Trophoblast cell (in vitro differentiated cells and primary cell): ENCODE measurements at regions not wholly inside any gene's neighbourhood (a gene's known extent, or its start where the extent isn't known, plus 50 kb on each side); places are given as distances from the start of the nearest gene placed in this dataset.

ENCODE experiments used
- DNase-seq, 2 donors: peaks; one replicate each; pipeline ENCODE4 v3.0.0-alpha.2; 2016
- H2AFZ ChIP-seq: 2 replicates; pipeline ENCODE4 v1.6.1; 2013; ENCODE audit warnings: low read length, moderate library complexity, mild to moderate bottlenecking; ENCODE audit not compliant: insufficient read depth, poor library complexity
- H2AK5ac ChIP-seq: 2 replicates; pipeline ENCODE4 v1.6.1; 2013; ENCODE audit warnings: mild to moderate bottlenecking, low read length
- H2BK120ac ChIP-seq: 2 replicates; pipeline ENCODE4 v1.6.1; 2013; ENCODE audit warnings: low read length, mild to moderate bottlenecking, moderate library complexity; ENCODE audit not compliant: insufficient read depth, poor library complexity
- H2BK12ac ChIP-seq: 2 replicates; pipeline ENCODE4 v1.6.1; 2013; ENCODE audit warnings: mild to moderate bottlenecking, low read length, moderate library complexity
- H2BK5ac ChIP-seq: 2 replicates; pipeline ENCODE4 v1.6.1; 2013; ENCODE audit warnings: low read length, low read depth, moderate library complexity, mild to moderate bottlenecking; ENCODE audit not compliant: poor library complexity
- H3K14ac ChIP-seq: 2 replicates; pipeline ENCODE4 v1.6.1; 2013; ENCODE audit warnings: mild to moderate bottlenecking, low read length
- H3K18ac ChIP-seq: 2 replicates; pipeline ENCODE4 v1.6.1; 2013; ENCODE audit warnings: mild to moderate bottlenecking, low read length
- H3K23ac ChIP-seq: 2 replicates; pipeline ENCODE4 v1.6.1; 2013; ENCODE audit warnings: low read length
- H3K27ac ChIP-seq: 2 replicates; pipeline ENCODE4 v1.5.1; 2013; ENCODE audit warnings: low read depth, mild to moderate bottlenecking, inconsistent platforms, low read length, moderate library complexity
- H3K27me3 ChIP-seq: 2 replicates; pipeline ENCODE4 v1.6.1; 2013; ENCODE audit warnings: inconsistent platforms, mild to moderate bottlenecking, low read length, moderate library complexity; ENCODE audit not compliant: insufficient read depth
- H3K36me3 ChIP-seq, 2 experiments: 1 replicate in 1 of 2; 2 replicates in 1 of 2; pipeline ENCODE4 v1.6.1; 2013; ENCODE audit warnings: low read length in 2 of 2, mild to moderate bottlenecking in 2 of 2, moderate library complexity in 1 of 2; ENCODE audit not compliant: insufficient read depth in 2 of 2, control insufficient read depth in 1 of 2
- H3K4ac ChIP-seq: 2 replicates; pipeline ENCODE4 v1.6.1; 2013; ENCODE audit warnings: low read depth, mild to moderate bottlenecking, low read length, moderate library complexity
- H3K4me1 ChIP-seq, 2 experiments: 1 replicate in 1 of 2; 2 replicates in 1 of 2; pipeline ENCODE4 v1.6.1; 2013; ENCODE audit warnings: low read length in 2 of 2, mild to moderate bottlenecking in 2 of 2, moderate library complexity in 1 of 2; ENCODE audit not compliant: insufficient read depth in 2 of 2, control insufficient read depth in 1 of 2
- H3K4me2 ChIP-seq: 2 replicates; pipeline ENCODE4 v1.6.1; 2013; ENCODE audit warnings: inconsistent platforms, mild to moderate bottlenecking, low read length, moderate library complexity
- H3K4me3 ChIP-seq: 2 replicates; pipeline ENCODE4 v1.5.1; 2013; ENCODE audit warnings: mild to moderate bottlenecking, low read depth, low read length, inconsistent platforms
- H3K79me1 ChIP-seq: one replicate; pipeline ENCODE4 v1.6.1; 2013; ENCODE audit warnings: low read length
- H3K79me2 ChIP-seq: 2 replicates; pipeline ENCODE4 v1.6.1; 2013; ENCODE audit warnings: low read length, mild to moderate bottlenecking; ENCODE audit not compliant: control insufficient read depth, insufficient read depth, poor library complexity
- H3K9ac ChIP-seq: 2 replicates; pipeline ENCODE4 v1.6.1; 2013; ENCODE audit warnings: mild to moderate bottlenecking, low read length
- H3K9me3 ChIP-seq: 2 replicates; pipeline ENCODE4 v1.6.1; 2013; ENCODE audit warnings: low read depth, mild to moderate bottlenecking, control low read depth, inconsistent platforms, low read length; ENCODE audit not compliant: insufficient read depth
- H4K12ac ChIP-seq: 2 replicates; pipeline ENCODE4 v1.6.1; 2013; ENCODE audit warnings: low read depth, mild to moderate bottlenecking, low read length, moderate library complexity
- H4K8ac ChIP-seq: 2 replicates; pipeline ENCODE4 v1.6.1; 2013; ENCODE audit warnings: low read depth, mild to moderate bottlenecking, low read length, moderate library complexity
- H4K91ac ChIP-seq: one replicate; pipeline ENCODE4 v1.6.1; 2013; ENCODE audit warnings: low read depth, mild to moderate bottlenecking, low read length, moderate library complexity
- WGBS: extraction: QIAGEN DNeasy Blood & Tissue Kit; methylation state at CpG from one replicate; pipeline ENCODE4 v1.1.7; 2013; ENCODE audit warnings: missing lambda C conversion rate; ENCODE audit not compliant: insufficient read length, insufficient coverage; ENCODE audit errors: extremely low coverage; 5-methylcytosine and 5-hydroxymethylcytosine counted together

- H2AK5ac ChIP-seq: no peak overlapping the region
- H3K79me2 ChIP-seq: no peaks in the 10 kb centered on the region
- H3K18ac ChIP-seq: no peak overlapping the region
- no peak overlapping the region for H3K14ac ChIP-seq
- no peaks in the 10 kb centered on the region for H3K79me1 ChIP-seq
- no peaks in the 10 kb centered on the region for H3K36me3 ChIP-seq
- H4K12ac ChIP-seq: no peak overlapping the region
- H3K9me3 ChIP-seq: no peaks in the 10 kb centered on the region
- no peak overlapping the region for H3K9ac ChIP-seq
- no peak overlapping the region for H3K4me2 ChIP-seq
- DNase-seq: no peak
- H4K8ac ChIP-seq: no peak overlapping the region
- no peaks in the 10 kb centered on the region for H3K4me1 ChIP-seq
- H3K27me3 ChIP-seq: no peaks in the 10 kb centered on the region
- H2AFZ ChIP-seq: no peak overlapping the region
- no peak overlapping the region for H2BK120ac ChIP-seq
- no peak overlapping the region for H3K23ac ChIP-seq
- no peak overlapping the region for H3K4ac ChIP-seq
- no peak overlapping the region for H2BK5ac ChIP-seq
- no peak overlapping the region for H4K91ac ChIP-seq
- H3K27ac ChIP-seq: no peak overlapping the region
- WGBS: no CpG with 5 or more reads among the region's 11 CpGs
- no peak overlapping the region for H2BK12ac ChIP-seq
- H3K4me3 ChIP-seq: no peak overlapping the region
Observed at GRCh38 chr2:139746901-139747300, 966.7 kb upstream of the NXPH2 start.

- Histone ChIP-seq H3K79me2 (no peaks in the 10 kb centered on the region), H2BK12ac (no peak overlapping the region), H3K4me1 (no peaks in the 10 kb centered on the region), H4K8ac (no peak overlapping the region), H3K27me3 (no peaks in the 10 kb centered on the region), H4K91ac (no peak overlapping the region), H2BK120ac (no peak overlapping the region), H2AK5ac (no peak overlapping the region), H3K79me1 (no peaks in the 10 kb centered on the region), H3K18ac (no peak overlapping the region), H3K14ac (no peak overlapping the region), H3K36me3 (no peaks in the 10 kb centered on the region), H3K9ac (no peak overlapping the region), H3K23ac (no peak overlapping the region), H3K4ac (no peak overlapping the region), H4K12ac (no peak overlapping the region), H3K9me3 (no peaks in the 10 kb centered on the region), H2AFZ (no peak overlapping the region), H3K4me3 (no peak overlapping the region), H3K27ac (no peak overlapping the region), H3K4me2 (no peak overlapping the region), H2BK5ac (no peak overlapping the region)
- WGBS: no CpG with 5 or more reads among the region's 4 CpGs
- no peak for DNase-seq
Observed at GRCh38 chr2:139744273-139744672, 964.1 kb upstream of the NXPH2 start.

DNA sequence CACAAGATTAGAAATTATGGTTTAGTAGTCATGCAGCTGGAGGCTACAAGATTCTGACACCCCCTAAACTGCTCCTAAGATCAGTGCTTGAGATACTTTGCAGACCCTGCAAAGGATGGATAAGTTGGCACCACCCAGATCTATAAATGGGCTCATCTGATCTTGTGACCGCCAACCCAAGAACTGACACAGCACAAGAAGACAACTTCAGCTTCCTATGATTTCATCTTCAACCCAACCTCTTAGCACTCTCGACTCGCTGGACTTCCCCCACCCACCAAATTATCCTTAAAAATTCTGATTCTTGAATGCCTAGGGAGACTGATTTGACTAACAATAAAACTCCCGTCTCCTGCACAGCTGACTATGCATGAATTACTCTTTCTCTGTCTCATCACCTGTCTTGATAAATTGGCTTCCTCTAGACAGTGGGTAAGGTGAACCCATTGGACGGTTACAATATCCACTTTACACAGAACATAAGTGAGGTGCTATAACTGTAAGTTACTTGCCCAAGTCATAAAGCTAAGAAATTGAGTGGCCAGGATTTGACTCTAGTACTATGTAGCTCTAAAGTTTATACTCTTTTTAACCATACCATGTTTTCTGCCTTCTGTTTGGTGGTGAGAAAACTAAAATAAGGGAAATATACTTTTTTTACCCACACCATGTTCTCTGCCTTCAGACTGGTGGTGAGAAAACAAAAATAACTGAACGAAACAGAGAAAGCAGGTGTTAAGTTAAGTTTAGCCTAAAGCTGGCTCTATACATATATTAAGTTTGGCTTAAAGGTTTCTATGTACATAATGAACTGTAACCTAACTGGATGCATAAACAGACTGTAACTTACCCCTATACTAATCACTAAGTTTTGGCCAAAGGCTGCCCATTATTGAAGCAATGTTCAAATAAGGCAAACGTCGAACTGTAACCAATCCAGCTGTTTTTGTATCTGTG is 962.3 kb upstream of the NXPH2 start:
- Histone ChIP-seq H4K12ac (no peak overlapping the region), H2BK120ac (no peak overlapping the region), H3K4me3 (no peak overlapping the region), H2BK12ac (no peak overlapping the region), H3K14ac (no peak overlapping the region), H3K4me1 (no peaks in the 10 kb centered on the region), H3K36me3 (no peaks in the 10 kb centered on the region), H3K27ac (no peak overlapping the region), H3K4ac (no peak overlapping the region), H3K18ac (no peak overlapping the region), H4K91ac (no peak overlapping the region), H3K23ac (no peak overlapping the region), H2AFZ (no peak overlapping the region), H2AK5ac (no peak overlapping the region), H3K79me2 (no peaks in the 10 kb centered on the region), H2BK5ac (no peak overlapping the region), H3K4me2 (no peak overlapping the region), H3K79me1 (no peaks in the 10 kb centered on the region), H3K9me3 (no peaks in the 10 kb centered on the region), H3K27me3 (no peaks in the 10 kb centered on the region), H4K8ac (no peak overlapping the region), H3K9ac (no peak overlapping the region)
- no peak for DNase-seq
- WGBS: no CpG with 5 or more reads among the region's 8 CpGs

DNA sequence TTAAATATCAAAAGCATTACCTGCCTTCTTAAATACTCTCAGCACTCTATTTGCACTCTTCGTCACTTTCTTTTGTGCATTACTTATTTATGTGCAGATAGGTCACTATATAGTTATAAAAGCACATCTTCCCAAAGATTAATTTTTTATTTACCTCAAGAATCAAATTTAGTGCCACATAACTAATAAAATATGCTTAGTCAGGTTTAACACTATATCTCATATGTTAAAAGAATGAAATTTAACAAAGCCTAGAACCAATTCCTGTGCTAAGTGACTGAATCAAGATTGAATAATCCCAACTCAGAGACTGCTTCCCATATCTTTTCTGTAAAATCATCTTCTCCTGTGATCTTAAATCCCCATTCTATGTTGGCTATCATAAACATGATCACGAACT is 957.5 kb upstream of the NXPH2 start:
- H3K79me2 ChIP-seq: no peaks in the 10 kb centered on the region
- DNase-seq: no peak
- H2BK120ac ChIP-seq: no peak overlapping the region
- no peaks in the 10 kb centered on the region for H3K36me3 ChIP-seq
- no peak overlapping the region for H3K14ac ChIP-seq
- no peak overlapping the region for H3K9ac ChIP-seq
- no peaks in the 10 kb centered on the region for H3K4me1 ChIP-seq
- no peak overlapping the region for H3K4me2 ChIP-seq
- no peak overlapping the region for H3K4ac ChIP-seq
- no peaks in the 10 kb centered on the region for H3K27me3 ChIP-seq
- no peak overlapping the region for H2AFZ ChIP-seq
- H4K91ac ChIP-seq: no peak overlapping the region
- no peak overlapping the region for H3K18ac ChIP-seq
- H2BK12ac ChIP-seq: no peak overlapping the region
- WGBS: no CpG with 5 or more reads among the region's 2 CpGs
- H2AK5ac ChIP-seq: no peak overlapping the region
- H4K8ac ChIP-seq: no peak overlapping the region
- H3K27ac ChIP-seq: no peak overlapping the region
- H4K12ac ChIP-seq: no peak overlapping the region
- H2BK5ac ChIP-seq: no peak overlapping the region
- H3K23ac ChIP-seq: no peak overlapping the region
- no peak overlapping the region for H3K4me3 ChIP-seq
- H3K9me3 ChIP-seq: no peaks in the 10 kb centered on the region
- H3K79me1 ChIP-seq: no peaks in the 10 kb centered on the region
